ENCODE measurements at regions not wholly inside any gene's neighbourhood (a gene's known extent, or its start where the extent isn't known, plus 50 kb on each side); places are given as distances from the start of the nearest gene placed in this dataset.

DNA sequence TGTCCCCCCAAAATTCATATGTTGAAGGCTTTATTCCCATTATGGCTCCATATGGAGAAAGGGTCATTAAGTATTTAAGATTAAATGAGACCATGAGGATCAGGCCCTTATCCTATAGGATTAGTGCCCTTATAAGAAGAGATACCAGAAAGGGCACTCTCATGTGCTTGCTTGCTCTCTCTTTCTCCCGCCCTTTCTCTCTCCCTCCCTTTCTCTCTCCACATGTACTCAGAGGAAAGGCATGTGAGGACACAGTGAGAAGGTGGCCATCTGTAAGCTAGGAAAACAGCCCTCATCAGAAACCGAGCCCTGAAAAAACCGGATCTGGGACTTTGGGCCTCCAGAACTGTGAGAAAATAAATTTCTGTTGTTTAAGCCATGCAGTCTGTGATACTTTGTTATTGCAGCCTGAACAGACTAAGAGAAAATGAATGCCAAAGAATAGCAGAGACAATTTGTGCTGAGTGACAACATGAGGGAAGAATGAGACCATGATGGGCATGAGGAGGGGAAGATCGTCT is 300.0 kb upstream of the SLC39A10 start:
- no peak for DNase-seq
- intact Hi-C loops (cut with micrococcal nuclease; ENCODE audit: unreplicated experiment) = no loop called here
- H3K9me3 ChIP-seq = no peaks in the 10 kb centered on the region; the same call in 1 of the 2 replicates
- H3K9me3 Mint-ChIP-seq (ENCODE audit: unreplicated experiment) = peaks cover 10% of the 10 kb centered on the region
- TF ChIP-seq, protein P1, sequence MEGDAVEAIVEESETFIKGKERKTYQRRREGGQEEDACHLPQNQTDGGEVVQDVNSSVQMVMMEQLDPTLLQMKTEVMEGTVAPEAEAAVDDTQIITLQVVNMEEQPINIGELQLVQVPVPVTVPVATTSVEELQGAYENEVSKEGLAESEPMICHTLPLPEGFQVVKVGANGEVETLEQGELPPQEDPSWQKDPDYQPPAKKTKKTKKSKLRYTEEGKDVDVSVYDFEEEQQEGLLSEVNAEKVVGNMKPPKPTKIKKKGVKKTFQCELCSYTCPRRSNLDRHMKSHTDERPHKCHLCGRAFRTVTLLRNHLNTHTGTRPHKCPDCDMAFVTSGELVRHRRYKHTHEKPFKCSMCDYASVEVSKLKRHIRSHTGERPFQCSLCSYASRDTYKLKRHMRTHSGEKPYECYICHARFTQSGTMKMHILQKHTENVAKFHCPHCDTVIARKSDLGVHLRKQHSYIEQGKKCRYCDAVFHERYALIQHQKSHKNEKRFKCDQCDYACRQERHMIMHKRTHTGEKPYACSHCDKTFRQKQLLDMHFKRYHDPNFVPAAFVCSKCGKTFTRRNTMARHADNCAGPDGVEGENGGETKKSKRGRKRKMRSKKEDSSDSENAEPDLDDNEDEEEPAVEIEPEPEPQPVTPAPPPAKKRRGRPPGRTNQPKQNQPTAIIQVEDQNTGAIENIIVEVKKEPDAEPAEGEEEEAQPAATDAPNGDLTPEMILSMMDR (IDR thresholded peaks at IDR 0.05; ENCODE audit: insufficient read depth in 1 of 2, low read depth in 1 of 2, low read length in 1 of 2, severe bottlenecking in 1 of 2, unreplicated experiment in 1 of 2) = no peak
- no peaks in the 10 kb centered on the region for H3K36me3 ChIP-seq (ENCODE audit: control insufficient read depth, insufficient read depth, low read length)
- no peaks in the 10 kb centered on the region for H3K4me1 ChIP-seq
- no peaks in the 10 kb centered on the region for H3K27me3 Mint-ChIP-seq (ENCODE audit: insufficient read depth, unreplicated experiment)
- BruUV-seq (replicated peaks) = no TSS peak
- H3K4me1 Mint-ChIP-seq (ENCODE audit: low read depth, unreplicated experiment) = no peaks in the 10 kb centered on the region
- no peak overlapping the region for H3K27ac Mint-ChIP-seq (ENCODE audit: unreplicated experiment)
- H3K36me3 Mint-ChIP-seq (ENCODE audit: insufficient read depth, unreplicated experiment) = no peaks in the 10 kb centered on the region
- no peaks in the 10 kb centered on the region for H3K27me3 ChIP-seq (replicated peaks; ENCODE audit: control insufficient read depth, insufficient read depth, low read length)
- H3K4me3 Mint-ChIP-seq (ENCODE audit: unreplicated experiment) = no peak overlapping the region
- no peak overlapping the region for H3K4me3 ChIP-seq (ENCODE audit: low read depth, low read length)
- ChIA-PET CTCF (no interaction called here), POLR2A (no interaction called here)

DNA sequence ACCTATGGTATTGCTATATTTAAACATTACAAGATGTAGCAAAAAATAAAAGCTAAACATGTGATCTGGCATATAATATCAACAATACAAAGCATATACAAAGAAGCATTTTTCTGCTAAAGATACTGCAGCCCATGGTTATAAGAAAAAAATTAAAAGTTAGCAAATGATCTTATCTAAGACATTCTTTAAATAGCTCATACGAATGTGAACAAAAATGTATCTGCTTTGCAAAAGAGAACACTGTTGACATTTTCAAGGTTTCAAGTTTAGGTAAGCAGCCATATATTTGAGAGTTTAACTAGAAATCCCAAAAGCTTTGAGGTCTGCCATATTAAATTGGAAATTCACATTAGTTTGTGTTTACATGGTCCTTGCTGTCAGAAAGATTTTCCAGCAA is 301.0 kb upstream of the SLC39A10 start:
- Mint-ChIP-seq H3K27me3 (ENCODE audit: insufficient read depth, unreplicated experiment) (no peaks in the 10 kb centered on the region), H3K4me3 (ENCODE audit: unreplicated experiment) (no peak overlapping the region), H3K36me3 (ENCODE audit: insufficient read depth, unreplicated experiment) (no peaks in the 10 kb centered on the region), H3K27ac (ENCODE audit: unreplicated experiment) (no peak overlapping the region), H3K4me1 (ENCODE audit: low read depth, unreplicated experiment) (no peaks in the 10 kb centered on the region), H3K9me3 (ENCODE audit: unreplicated experiment) (peaks cover 10% of the 10 kb centered on the region)
- Histone ChIP-seq H3K9me3 (no peaks in the 10 kb centered on the region; the same call in 1 of the 2 replicates), H3K4me3 (ENCODE audit: low read depth, low read length) (no peak overlapping the region), H3K27me3 (replicated peaks; ENCODE audit: control insufficient read depth, insufficient read depth, low read length) (no peaks in the 10 kb centered on the region), H3K4me1 (no peaks in the 10 kb centered on the region), H3K36me3 (ENCODE audit: control insufficient read depth, insufficient read depth, low read length) (no peaks in the 10 kb centered on the region)
- no peak for DNase-seq
- TF ChIP-seq, protein P1 (IDR thresholded peaks at IDR 0.05; ENCODE audit: insufficient read depth in 1 of 2, low read depth in 1 of 2, low read length in 1 of 2, severe bottlenecking in 1 of 2, unreplicated experiment in 1 of 2) = no peak
- intact Hi-C loops (cut with micrococcal nuclease; ENCODE audit: unreplicated experiment) = no loop called here
- ChIA-PET POLR2A (no interaction called here), CTCF (no interaction called here)
- no TSS peak for BruUV-seq (replicated peaks)

DNA sequence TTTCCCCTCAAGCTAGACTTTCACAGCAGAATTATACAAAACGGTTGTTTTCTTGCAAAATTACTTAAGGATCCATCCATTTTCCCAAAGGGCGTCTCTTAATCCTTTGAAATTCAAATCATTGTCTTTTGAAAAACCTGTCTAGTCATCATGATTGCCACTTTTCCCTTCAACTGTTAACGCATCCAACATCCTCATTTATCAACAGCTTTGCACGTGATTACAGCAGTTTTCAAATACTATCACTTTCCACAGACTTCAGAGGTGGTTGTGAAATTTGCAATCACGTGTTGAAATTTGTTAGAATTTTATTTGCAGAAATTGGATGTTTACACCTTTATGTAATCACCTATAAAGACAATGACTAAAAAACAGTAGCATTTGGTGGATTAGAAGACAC is 304.4 kb upstream of the SLC39A10 start:
- TF ChIP-seq, protein P1 (IDR thresholded peaks at IDR 0.05; ENCODE audit: insufficient read depth in 1 of 2, low read depth in 1 of 2, low read length in 1 of 2, severe bottlenecking in 1 of 2, unreplicated experiment in 1 of 2) = no peak
- no peak overlapping the region for H3K27ac Mint-ChIP-seq (ENCODE audit: unreplicated experiment)
- Histone ChIP-seq H3K9me3 (no peaks in the 10 kb centered on the region; the same call in 1 of the 2 replicates), H3K27me3 (replicated peaks; ENCODE audit: control insufficient read depth, insufficient read depth, low read length) (no peaks in the 10 kb centered on the region), H3K4me3 (ENCODE audit: low read depth, low read length) (no peak overlapping the region), H3K4me1 (no peaks in the 10 kb centered on the region), H3K36me3 (ENCODE audit: control insufficient read depth, insufficient read depth, low read length) (no peaks in the 10 kb centered on the region)
- H3K4me1 Mint-ChIP-seq (ENCODE audit: low read depth, unreplicated experiment) = no peaks in the 10 kb centered on the region
- peaks cover 19% of the 10 kb centered on the region for H3K9me3 Mint-ChIP-seq (ENCODE audit: unreplicated experiment)
- no TSS peak for BruUV-seq (replicated peaks)
- no peak for DNase-seq
- H3K27me3 Mint-ChIP-seq (ENCODE audit: insufficient read depth, unreplicated experiment) = no peaks in the 10 kb centered on the region
- CTCF ChIA-PET = no interaction called here
- H3K36me3 Mint-ChIP-seq (ENCODE audit: insufficient read depth, unreplicated experiment) = no peaks in the 10 kb centered on the region
- POLR2A ChIA-PET = no interaction called here
- intact Hi-C loops (cut with micrococcal nuclease; ENCODE audit: unreplicated experiment) = no loop called here
- no peak overlapping the region for H3K4me3 Mint-ChIP-seq (ENCODE audit: unreplicated experiment)
